CD4-positive, alpha-beta T cell treated with Interleukin-10 for 1 hour (primary cell): ENCODE measurements at regions not wholly inside any gene's neighbourhood (a gene's known extent, or its start where the extent isn't known, plus 50 kb on each side); places are given as distances from the start of the nearest gene placed in this dataset.
A peak's percentile ranks its signal among the peaks of the same experiment; 100 is the strongest.
"Not testable (repeated sequence)": the region's sequence is repeated elsewhere in the genome, so short reads cannot be mapped to it uniquely, and the experiment has no call there.

Experiments used
- DNase-seq: peaks from one replicate; pipeline ENCODE4 v3.0.0-alpha.2; 2020

GRCh38 chr12:89289720-89290119 is 62.6 kb downstream of the DUSP6 start:
- DNase-seq = no peak

GRCh38 chr12:89288959-89289358 is 63.3 kb downstream of the DUSP6 start:
- DNase-seq = no peak

- DNase-seq = no peak
Measured at GRCh38 chr12:89286501-89286900, 65.8 kb downstream of the DUSP6 start.

DNA sequence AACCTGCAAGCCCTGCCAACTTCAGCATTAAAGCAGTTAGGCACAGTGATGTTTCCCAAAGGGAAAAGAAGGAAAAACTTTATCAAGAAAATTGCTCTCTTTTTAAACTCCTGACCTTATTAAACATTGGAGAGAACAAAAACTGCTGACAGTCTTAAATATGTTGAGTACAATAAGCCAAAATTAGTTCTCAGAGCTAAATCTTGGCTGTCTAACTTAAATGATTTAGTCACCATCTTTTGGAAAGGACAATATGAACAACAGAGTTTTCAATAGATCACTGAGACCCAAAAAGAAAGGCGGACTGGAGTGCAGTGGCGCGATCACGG is 70.8 kb downstream of the DUSP6 start:
- no peak for DNase-seq

DNA sequence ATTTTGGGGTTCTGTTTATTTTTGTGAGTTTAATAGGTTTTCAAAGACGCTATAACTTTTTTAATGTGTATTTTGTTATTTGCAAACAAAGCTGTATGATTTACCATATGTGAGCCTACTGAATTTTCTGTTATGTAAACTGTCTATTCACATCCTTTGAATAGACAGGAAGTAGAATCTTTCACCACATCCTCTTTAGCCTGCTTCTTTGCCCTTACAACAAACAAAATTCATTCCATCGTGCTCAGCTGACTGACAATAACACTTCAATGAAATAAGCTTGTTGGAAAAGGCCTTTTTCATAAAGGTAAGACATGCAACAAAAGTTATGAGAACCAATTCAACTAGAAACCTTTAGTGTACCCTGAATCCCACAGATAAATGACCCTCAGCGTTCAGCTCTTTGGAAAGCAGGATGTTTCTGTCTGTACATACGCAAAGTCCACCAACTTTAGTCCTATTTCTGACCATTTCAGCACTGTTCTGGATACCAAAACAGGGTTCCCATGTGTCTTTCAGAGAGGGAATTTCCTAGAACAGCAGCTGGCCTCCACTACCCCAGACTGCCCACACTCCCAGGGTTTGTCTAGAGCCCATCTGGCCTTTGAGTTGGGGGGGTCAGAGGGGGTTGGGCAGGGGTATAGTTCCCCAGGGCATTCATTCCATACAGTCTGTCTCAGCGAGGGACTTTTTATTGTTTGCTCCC is 71.3 kb downstream of the DUSP6 start:
- peak; percentile 42 for DNase-seq

DNA sequence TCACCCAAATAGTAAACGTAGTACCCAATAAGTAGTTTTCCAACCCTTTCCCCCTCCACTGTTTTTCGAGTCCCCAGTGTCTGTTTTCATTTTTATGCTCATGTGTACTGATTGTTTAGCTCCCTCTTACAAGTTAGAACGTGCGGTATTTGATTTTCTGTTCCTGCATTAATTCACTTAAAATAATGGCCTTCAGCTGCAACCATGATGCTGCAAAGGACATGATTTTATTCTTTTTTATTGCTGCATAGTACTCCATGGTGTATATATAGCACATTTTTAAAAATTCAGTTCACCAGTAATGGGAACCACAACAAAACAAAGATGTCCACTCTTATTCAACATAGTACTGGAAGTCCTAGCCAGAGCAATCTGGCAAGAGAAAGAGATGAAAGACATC is 72.8 kb downstream of the DUSP6 start:
- DNase-seq = no peak

DNA sequence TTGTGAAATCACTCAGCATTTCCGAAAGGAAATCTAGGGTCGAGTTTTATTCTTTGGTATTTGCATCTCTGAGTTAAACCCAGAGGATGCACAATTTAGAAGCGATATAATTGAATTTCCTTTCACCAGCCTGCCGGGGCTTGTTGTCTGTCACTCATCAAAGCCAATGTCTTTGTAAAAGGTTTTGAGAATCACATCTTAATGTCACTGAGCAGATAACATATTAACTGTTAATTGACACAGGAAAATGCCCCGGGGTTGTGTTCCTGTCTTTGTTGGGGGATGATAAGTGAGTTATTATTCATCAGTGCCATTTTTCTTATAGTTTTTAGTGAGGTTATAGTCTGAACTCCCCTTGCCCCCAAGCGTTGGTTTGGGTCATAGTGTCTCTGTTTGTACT is 73.4 kb downstream of the DUSP6 start:
- DNase-seq = no peak

DNA sequence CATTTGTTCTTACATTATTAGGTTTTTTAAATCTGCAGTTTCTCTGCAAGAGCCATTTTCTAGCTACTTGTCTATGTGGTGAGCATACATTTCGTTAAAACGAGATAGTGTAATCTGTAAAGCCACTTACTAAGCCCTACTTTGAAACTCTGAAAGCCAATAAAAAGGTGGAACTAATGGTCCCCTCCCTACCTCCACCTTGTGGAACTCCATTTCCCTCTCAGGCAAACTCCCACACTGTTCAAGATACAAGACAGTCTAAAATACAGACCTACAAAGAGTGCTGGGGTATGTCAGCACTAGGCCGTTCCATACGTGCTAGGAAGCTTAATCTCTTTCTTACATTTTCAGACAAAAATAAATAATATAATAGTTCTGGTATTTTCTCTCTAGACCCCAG is 74.1 kb downstream of the DUSP6 start:
- DNase-seq = no peak

DNA sequence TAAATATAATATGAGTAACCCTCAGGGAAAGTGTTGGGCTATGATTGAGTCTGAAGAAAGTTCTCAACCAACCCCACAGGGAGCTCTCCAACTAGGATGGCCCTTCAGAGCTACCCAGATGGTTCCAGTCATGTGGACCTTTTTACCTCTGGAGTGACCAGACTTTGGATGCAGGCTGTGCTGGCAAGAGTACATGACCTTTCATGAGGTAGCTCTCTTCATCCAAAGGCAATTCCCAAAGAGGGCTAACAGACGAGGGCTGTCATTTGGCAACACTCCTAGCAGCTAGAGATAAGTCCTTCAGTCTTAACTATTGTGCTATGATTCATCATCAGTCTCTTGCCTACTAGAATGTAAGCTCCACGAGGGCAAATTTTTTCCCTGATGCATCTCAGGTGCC is 75.4 kb downstream of the DUSP6 start:
- DNase-seq = no peak

DNA sequence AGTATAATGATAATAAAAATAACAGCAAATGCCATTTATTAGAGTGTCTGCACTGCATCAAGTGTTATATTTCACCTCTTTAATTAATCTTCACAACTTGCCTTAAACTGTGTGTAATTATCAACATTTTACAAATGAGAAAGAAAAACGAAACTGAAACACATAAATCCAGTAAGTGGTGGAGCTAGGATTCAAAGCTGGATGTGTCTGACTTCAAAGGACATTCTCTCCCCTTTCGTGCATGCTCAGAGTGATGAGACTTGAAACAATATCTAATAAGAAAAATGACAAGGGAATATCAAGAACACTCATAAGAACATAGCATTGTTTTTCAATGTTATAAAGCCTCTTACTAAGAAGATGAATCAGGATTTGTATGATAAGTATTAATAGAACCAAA is 78.8 kb downstream of the DUSP6 start:
- DNase-seq = peak; percentile 4

GRCh38 chr12:89270548-89270947 is 81.8 kb downstream of the DUSP6 start:
- DNase-seq = no peak

DNA sequence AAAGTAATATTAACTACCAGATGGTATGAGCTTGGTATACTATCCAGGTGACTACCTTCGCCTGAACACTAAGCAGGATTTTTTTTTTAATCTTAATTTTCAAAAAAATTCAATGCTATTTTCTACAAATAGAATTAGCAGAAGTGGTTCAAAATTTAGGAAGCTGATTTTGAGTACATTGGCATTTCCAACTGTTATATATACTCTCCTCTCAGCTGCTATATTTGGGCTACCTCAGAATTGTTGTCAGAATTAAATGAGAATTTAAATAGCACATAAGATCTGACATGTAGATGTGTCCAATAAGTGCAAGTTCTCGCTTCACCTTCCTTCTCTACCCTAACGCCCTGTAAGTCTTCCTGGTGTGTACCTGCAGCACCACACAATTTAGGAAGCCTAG is 83.1 kb downstream of the DUSP6 start:
- DNase-seq = no peak

GRCh38 chr12:89267404-89267803 is 84.9 kb downstream of the DUSP6 start:
- no peak for DNase-seq

GRCh38 chr12:89266574-89267188 is 85.6 kb downstream of the DUSP6 start:
- not testable (repeated sequence) for DNase-seq

DNA sequence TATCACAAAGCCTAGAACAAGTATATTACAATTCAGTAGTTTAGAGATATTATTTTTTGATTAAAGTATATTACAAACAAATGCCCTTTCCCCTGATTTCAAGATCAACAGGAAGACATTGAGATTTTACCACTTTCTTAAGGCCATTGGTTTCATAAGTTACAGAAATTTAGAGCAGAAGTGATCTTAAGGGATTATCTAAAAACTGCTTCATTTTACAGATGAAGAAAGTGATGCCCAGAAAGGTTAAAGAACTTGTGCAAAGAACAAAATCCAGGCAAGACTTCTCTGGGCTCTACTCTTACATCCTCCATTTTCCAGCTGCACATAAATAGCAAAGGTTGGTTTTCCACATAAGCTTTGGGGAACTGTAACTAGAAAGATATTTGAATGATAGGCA is 87.5 kb downstream of the DUSP6 start:
- DNase-seq = no peak

- no peak for DNase-seq
Measured at GRCh38 chr12:89263900-89264299, 88.4 kb downstream of the DUSP6 start.

- DNase-seq = no peak
Measured at GRCh38 chr12:89262855-89263552, 89.3 kb downstream of the DUSP6 start.

DNA sequence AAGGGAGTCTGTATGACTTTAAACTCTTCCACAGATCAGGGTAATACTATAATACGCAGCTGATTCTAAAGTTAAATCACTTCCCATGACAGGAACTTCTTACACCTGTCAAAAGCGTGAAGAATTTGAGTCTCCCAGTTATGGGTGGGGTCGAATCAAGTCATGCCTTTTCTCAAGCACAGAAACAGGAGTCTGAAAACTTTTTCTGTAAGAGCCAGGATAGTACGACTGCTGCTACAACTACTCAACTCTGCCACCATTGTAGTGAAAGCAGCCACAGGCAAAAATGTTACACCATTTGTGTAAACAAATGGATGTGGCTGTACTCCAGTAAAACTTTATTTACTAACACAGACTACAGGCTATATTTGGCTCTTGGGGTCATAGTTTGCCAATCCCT is 90.3 kb downstream of the DUSP6 start:
- no peak for DNase-seq

DNA sequence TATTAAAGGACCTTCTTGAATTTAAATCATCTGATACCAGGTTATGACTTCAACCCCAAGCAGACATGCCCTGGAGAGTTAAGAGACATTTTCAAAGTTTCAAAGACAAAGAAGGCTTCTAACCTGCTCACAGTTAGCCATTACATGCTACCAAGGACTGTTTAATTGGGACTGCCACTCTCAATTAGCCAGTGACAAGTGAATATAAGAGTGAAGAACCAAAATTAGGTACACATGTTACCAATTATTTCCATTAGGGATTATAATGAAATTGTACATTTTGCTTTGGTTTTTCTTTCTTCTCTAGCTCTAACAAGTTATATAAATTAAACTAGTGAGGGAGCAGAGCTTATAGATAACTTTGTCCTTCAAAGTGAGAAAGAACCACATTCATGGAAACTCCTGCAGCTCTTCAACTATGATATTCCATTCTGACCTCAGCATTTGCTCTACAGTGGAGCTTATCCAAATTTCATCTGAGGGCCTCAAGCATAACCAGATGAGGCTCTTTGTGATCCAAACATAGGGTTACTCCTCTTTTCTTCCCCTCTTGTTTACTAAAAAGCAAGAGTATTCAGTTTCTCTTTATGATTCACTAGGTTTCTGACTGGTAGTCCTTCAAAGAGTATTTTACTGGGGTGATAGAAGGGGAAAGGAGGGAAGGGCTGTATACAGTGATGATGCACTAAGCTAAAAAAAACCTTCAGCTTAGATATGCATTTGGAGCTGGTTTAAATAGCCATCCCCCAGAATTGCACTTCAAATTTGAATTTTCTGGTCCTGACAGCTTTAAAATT is 91.3 kb downstream of the DUSP6 start:
- DNase-seq = no peak

GRCh38 chr12:89259821-89260220 is 92.5 kb downstream of the DUSP6 start:
- no peak for DNase-seq

GRCh38 chr12:89258240-89258969 is 93.9 kb downstream of the DUSP6 start:
- DNase-seq = no peak

DNA sequence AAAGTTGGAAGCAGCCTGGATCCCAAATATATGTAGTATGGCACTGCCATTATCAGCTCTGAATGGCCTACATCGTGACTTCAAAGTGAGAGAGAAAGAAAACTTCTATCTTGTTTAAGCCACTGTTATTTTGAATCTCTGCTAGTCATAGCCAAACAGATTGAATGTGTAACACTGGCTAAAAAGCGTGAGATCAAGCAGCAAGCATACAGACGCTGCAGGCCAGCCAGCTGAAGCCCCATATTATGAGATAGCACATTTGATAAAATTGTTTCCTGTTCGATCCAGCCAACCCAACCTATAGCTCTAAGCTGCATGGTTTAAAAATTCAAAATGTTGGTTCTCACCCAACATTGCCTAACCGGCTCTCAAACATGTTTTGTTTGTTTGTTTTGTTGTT is 95.0 kb downstream of the DUSP6 start:
- DNase-seq = no peak

GRCh38 chr12:89256060-89256459 is 96.2 kb downstream of the DUSP6 start:
- DNase-seq = no peak
